Lower leg skin (tissue), 3 donors: ENCODE measurements at regions not wholly inside any gene's neighbourhood (a gene's known extent, or its start where the extent isn't known, plus 50 kb on each side); places are given as distances from the start of the nearest gene placed in this dataset.

Experiments used
- POLR2A ChIP-seq, 2 donors: fragments of 450-650 bp; IDR thresholded peaks; one replicate each; pipeline ENCODE4 v1.6.1; 2016 to 2017; ENCODE audit warnings: antibody characterized with exemption in 2 of 2, mild to moderate bottlenecking in 1 of 2, moderate library complexity in 1 of 2
- TF ChIP-seq, protein P1 (sequence below), 3 donors: fragments of 450-650 bp; IDR thresholded peaks; one replicate each; pipeline ENCODE4 v1.5.1; 2016; ENCODE audit warnings: antibody characterized with exemption in 3 of 3, mild to moderate bottlenecking in 3 of 3, moderate library complexity in 2 of 3

DNA sequence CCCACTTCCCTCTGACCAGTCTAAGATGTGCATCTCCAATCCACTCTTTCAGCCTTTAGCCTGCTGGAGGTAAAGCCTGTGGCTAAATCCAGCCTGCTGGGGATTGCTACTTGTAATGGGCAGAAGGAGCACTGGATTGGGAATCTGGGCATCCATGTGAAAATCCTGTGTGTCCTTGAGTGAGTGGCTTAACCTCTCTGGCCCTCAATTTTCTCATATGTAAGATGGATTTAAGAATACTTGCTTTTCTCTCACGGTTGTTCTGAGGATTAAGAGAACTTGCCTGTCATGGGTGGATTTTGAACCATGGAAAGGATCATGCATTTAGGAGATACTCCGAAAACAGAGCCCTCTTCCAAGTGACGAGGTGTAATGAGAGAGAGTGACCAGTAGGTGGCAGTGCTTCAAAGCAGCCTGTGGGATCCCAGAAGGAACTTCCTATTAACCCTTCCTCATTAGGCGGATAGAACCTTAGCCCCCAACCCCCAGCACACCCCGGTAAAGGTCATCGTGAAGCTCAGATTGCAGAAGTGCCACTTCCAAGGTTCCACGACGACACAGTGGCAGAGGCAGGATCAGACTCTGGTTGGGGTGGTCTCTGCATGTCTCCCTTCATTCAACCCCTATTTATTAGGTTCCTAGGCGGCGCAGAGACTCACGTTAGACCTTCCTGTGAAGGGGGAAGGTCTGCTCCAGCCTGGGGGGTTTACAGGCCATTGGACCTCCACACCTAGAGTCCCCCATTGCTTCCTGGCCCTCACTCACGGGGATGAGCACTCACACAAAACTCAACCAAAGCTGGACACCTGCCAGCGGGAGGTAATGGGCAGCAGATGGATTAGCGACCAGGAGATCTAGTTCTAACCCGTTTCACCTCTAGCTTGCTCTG is 68.7 kb upstream of the ZNF618 start:
- TF ChIP-seq, protein P1, sequence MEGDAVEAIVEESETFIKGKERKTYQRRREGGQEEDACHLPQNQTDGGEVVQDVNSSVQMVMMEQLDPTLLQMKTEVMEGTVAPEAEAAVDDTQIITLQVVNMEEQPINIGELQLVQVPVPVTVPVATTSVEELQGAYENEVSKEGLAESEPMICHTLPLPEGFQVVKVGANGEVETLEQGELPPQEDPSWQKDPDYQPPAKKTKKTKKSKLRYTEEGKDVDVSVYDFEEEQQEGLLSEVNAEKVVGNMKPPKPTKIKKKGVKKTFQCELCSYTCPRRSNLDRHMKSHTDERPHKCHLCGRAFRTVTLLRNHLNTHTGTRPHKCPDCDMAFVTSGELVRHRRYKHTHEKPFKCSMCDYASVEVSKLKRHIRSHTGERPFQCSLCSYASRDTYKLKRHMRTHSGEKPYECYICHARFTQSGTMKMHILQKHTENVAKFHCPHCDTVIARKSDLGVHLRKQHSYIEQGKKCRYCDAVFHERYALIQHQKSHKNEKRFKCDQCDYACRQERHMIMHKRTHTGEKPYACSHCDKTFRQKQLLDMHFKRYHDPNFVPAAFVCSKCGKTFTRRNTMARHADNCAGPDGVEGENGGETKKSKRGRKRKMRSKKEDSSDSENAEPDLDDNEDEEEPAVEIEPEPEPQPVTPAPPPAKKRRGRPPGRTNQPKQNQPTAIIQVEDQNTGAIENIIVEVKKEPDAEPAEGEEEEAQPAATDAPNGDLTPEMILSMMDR (IDR thresholded peaks at IDR 0.05), result peak in 1 of 3 donors; percentile 14
- TF ChIP-seq POLR2A (IDR thresholded peaks at IDR 0.05), result no peak
